MCF 10A (cell line): ENCODE measurements at regions not wholly inside any gene's neighbourhood (a gene's known extent, or its start where the extent isn't known, plus 50 kb on each side); places are given as distances from the start of the nearest gene placed in this dataset.

Source experiments
- BruUV-seq: library from RNA; stranded (reverse); fragments of 400-500 nt; replicated peaks from 2 replicates; lab custom pipeline; 2021; lab: Mats Ljungman, UMichigan
- CTCF ChIA-PET: fragments of 300-600 bp; sonication (Branson Sonifier 250); formaldehyde crosslinking; extraction: SDS; loops from one replicate; lab custom pipeline; 2021; ENCODE audit warnings: antibody characterized with exemption, inconsistent platforms; lab: Yijun Ruan, JAX
- POLR2A ChIA-PET: fragments of 300-600, 350-650 bp; sonication (Branson Sonifier 250); formaldehyde crosslinking; extraction: SDS; loops from one replicate; lab custom pipeline; 2020; ENCODE audit warnings: antibody characterized with exemption, inconsistent platforms; lab: Yijun Ruan, JAX
- DNase-seq: peaks from one replicate; pipeline ENCODE4 v3.0.0-alpha.2; 2018; ENCODE audit not compliant: unreplicated experiment
- H3K27ac Mint-ChIP-seq: one replicate; pipeline ENCODE4 v1.8.0; 2022; ENCODE audit warnings: mild to moderate bottlenecking, low read depth, mixed read lengths; ENCODE audit not compliant: unreplicated experiment
- H3K27me3 Mint-ChIP-seq: one replicate; pipeline ENCODE4 v1.8.0; 2022; ENCODE audit warnings: mixed read lengths; ENCODE audit not compliant: insufficient read depth, unreplicated experiment
- H3K36me3 Mint-ChIP-seq: one replicate; pipeline ENCODE4 v1.8.0; 2022; ENCODE audit warnings: mild to moderate bottlenecking, moderate library complexity, mixed read lengths; ENCODE audit not compliant: insufficient read depth, unreplicated experiment
- H3K4me1 Mint-ChIP-seq: one replicate; pipeline ENCODE4 v1.8.0; 2022; ENCODE audit warnings: mixed read lengths; ENCODE audit not compliant: insufficient read depth, unreplicated experiment
- H3K4me3 Mint-ChIP-seq: one replicate; pipeline ENCODE4 v1.8.0; 2022; ENCODE audit warnings: mild to moderate bottlenecking, moderate library complexity, mixed read lengths; ENCODE audit not compliant: unreplicated experiment
- H3K9me3 Mint-ChIP-seq: one replicate; pipeline ENCODE4 v1.8.0; 2022; ENCODE audit warnings: mixed read lengths; ENCODE audit not compliant: unreplicated experiment
- CTCF ChIP-seq: fragments of 200-600 bp; IDR thresholded peaks from one replicate; pipeline ENCODE4 v1.8.0; 2022; ENCODE audit warnings: antibody characterized with exemption, mild to moderate bottlenecking; ENCODE audit not compliant: unreplicated experiment
- intact Hi-C: fragments of 100-400 bp; cut with micrococcal nuclease; formaldehyde crosslinking; loops from 2 replicates; pipeline ENCODE4 v1.14.1; 2022

GRCh38 chr5:159640921-159641320, 275.4 kb upstream of the ADRA1B start:
- Mint-ChIP-seq H3K4me1 (no peaks in the 10 kb centered on the region), H3K9me3 (no peaks in the 10 kb centered on the region), H3K27me3 (no peaks in the 10 kb centered on the region), H3K4me3 (no peak overlapping the region), H3K36me3 (no peaks in the 10 kb centered on the region), H3K27ac (no peak overlapping the region)
- no peak for DNase-seq
- TF ChIP-seq CTCF: no peak
- intact Hi-C loops: no loop called here
- BruUV-seq: no TSS peak
- ChIA-PET POLR2A (no interaction called here), CTCF (interaction anchor here (0.6 kb wide), 1 partner anchor 277 kb away, joined by 4 read pairs; no protein-coding TSS in a partner anchor)

- DNase-seq: no peak
- ChIA-PET POLR2A (no interaction called here), CTCF (interaction anchor here (0.5 to 0.6 kb wide), 3 partner anchors 209 to 276 kb away, joined by 3 to 4 read pairs (median 3); no protein-coding TSS in a partner anchor)
- H3K36me3 Mint-ChIP-seq: no peaks in the 10 kb centered on the region
- H3K27me3 Mint-ChIP-seq: no peaks in the 10 kb centered on the region
- no peak overlapping the region for H3K27ac Mint-ChIP-seq
- H3K4me3 Mint-ChIP-seq: no peak overlapping the region
- intact Hi-C loops: no loop called here
- BruUV-seq: no TSS peak
- TF ChIP-seq CTCF: no peak
- no peaks in the 10 kb centered on the region for H3K4me1 Mint-ChIP-seq
- no peaks in the 10 kb centered on the region for H3K9me3 Mint-ChIP-seq
These were observed 274.8 kb upstream of the ADRA1B start for GRCh38 chr5:159641371-159642039.

GRCh38 chr5:159642379-159642778, 273.9 kb upstream of the ADRA1B start:
- Mint-ChIP-seq H3K27me3 (no peaks in the 10 kb centered on the region), H3K4me3 (no peak overlapping the region), H3K9me3 (no peaks in the 10 kb centered on the region), H3K36me3 (no peaks in the 10 kb centered on the region), H3K4me1 (no peaks in the 10 kb centered on the region), H3K27ac (no peak overlapping the region)
- ChIA-PET POLR2A (no interaction called here), CTCF (interaction anchor here (0.5 kb wide), 1 partner anchor 242 kb away, joined by 3 read pairs; no protein-coding TSS in a partner anchor)
- no peak for DNase-seq
- no TSS peak for BruUV-seq
- TF ChIP-seq CTCF: no peak
- intact Hi-C loops: no loop called here

- Mint-ChIP-seq H3K4me3 (no peak overlapping the region), H3K27ac (no peak overlapping the region), H3K36me3 (no peaks in the 10 kb centered on the region), H3K27me3 (no peaks in the 10 kb centered on the region), H3K9me3 (no peaks in the 10 kb centered on the region), H3K4me1 (no peaks in the 10 kb centered on the region)
- CTCF ChIA-PET: interaction anchor here (0.7 kb wide), 1 partner anchor 315 kb away, joined by 3 read pairs; no protein-coding TSS in a partner anchor
- TF ChIP-seq CTCF: no peak
- no peak for DNase-seq
- intact Hi-C loops: no loop called here
- POLR2A ChIA-PET: interaction anchor here (1.2 kb wide), 1 partner anchor 12 kb away, joined by 3 read pairs; no protein-coding TSS in a partner anchor
- BruUV-seq: no TSS peak
These were observed 272.2 kb upstream of the ADRA1B start for GRCh38 chr5:159644053-159644452.
